Occipital lobe (tissue), 1 donor: ENCODE measurements at regions not wholly inside any gene's neighbourhood (a gene's known extent, or its start where the extent isn't known, plus 50 kb on each side); places are given as distances from the start of the nearest gene placed in this dataset.

Experiments used
- DNase-seq: peaks from one replicate; lab custom pipeline; 2025; lab: John Stamatoyannopoulos, UW

DNA sequence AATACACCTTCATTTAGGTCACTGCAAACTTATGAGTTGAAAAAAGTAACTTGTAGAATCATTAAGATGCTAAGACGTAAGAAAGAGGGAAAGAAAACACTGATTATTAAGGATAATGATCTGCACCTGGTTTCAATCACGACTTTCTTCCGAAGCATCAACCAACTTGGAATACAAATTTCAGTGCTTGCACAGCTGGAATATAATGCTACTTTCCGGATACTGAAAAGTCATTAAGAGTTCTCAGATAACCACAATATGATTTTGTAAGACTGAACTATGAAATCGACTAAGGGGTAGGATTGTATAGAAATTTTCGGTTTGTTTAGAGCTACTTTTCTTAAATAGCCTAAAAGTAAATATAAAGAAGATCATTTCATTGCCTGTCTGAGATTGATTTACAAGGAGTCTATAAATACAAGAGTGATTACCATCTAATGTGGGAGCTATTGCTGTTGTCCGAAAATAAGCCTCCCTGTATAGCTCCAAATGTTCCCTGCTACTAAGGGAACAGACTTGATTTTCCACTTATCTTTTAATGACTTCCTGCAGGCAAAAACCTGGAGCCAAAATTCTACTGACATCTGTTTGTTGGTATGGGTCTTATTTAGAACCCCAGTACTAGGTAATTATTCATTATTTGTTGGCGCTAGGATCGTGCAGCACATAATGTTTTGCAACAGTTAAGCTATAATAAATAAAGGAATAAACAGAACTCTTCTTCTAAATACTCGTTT is 673.3 kb downstream of the KCNT2 start:
- no peak for DNase-seq

- no peak for DNase-seq
Observed at GRCh38 chr1:195933835-195934234, 674.4 kb downstream of the KCNT2 start.

DNA sequence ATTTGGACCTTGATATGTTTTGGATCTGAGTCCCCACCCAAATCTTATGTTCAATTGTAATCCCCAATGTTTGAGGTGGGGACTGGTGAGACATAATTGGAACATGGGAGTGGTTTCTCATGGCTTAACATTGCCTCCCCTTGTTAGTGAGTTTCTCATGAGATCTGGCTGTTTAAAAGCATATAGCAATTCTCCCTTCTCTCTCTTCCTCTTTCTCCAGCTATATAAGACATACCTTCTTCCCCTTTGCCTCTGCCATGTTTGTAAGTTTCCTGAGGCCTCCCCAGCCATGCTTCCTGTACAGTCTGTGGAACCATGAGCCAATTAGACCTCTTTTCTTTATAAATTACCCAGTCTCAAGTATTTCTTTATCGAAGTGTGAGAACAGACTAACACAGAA is 692.4 kb downstream of the KCNT2 start:
- no peak for DNase-seq

DNA sequence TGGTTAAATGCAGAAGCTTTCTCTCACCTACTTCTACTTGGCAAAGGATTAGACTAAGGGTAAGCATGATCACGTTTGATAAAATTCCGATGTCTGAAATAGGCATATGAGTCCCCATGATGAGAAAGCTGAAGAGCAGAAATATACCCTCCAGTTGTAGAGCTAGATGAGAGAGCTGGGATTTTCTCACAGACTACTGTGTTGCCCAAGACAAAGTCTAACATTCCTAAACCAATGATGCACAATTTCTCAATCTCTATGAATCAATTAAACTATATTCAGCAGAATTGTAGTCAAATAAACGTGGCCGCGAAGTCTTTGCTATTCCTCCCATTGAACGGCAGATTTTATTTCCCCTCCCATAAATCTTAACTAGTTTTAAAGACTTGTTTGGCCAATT is 699.2 kb downstream of the KCNT2 start:
- no peak for DNase-seq

GRCh38 chr1:195908121-195908520 is 700.1 kb downstream of the KCNT2 start:
- DNase-seq = no peak

DNA sequence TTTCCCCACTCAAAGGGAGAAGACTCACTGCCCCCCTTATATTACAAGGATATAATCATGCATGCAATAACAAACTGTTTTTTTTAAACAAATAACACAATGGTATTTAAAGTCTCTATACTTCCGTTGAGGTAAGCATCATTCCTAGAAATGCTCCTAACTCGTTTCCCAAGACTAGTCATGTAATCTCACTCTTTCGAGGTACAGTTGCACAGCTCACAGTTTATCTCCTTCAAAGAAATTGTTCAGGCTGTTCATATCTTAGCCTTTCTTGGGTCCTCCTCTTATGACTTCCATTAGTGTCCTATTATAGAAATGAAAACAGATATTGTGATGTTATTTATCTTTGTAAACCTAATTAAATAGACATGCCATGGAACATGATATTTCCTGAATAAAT is 705.0 kb downstream of the KCNT2 start:
- DNase-seq = no peak

GRCh38 chr1:195902779-195903178 is 705.5 kb downstream of the KCNT2 start:
- no peak for DNase-seq

- DNase-seq = no peak
Observed at GRCh38 chr1:195899762-195900352, 708.4 kb downstream of the KCNT2 start.

- no peak for DNase-seq
Observed at GRCh38 chr1:195898924-195899323, 709.3 kb downstream of the KCNT2 start.

- DNase-seq = no peak
Observed at GRCh38 chr1:195898373-195898772, 709.9 kb downstream of the KCNT2 start.

DNA sequence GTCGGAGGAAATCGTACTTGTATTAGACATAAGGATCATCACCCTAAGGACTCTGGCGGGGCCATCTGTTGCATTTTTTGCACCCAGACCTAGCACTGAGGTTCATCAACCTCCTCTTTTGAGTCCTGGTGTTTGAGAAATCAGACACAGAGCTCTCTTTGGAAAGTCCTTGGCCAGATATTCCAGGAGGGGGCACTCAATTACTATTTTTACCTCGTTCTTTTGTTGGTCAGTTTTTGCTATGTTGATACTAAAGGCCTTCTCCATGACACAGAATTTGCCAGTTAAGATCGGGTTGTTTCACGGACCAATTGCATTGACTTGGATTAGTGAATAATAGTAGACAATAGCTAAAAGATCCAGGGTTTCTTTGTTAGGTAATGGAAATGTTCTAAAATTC is 711.2 kb downstream of the KCNT2 start:
- no peak for DNase-seq

DNA sequence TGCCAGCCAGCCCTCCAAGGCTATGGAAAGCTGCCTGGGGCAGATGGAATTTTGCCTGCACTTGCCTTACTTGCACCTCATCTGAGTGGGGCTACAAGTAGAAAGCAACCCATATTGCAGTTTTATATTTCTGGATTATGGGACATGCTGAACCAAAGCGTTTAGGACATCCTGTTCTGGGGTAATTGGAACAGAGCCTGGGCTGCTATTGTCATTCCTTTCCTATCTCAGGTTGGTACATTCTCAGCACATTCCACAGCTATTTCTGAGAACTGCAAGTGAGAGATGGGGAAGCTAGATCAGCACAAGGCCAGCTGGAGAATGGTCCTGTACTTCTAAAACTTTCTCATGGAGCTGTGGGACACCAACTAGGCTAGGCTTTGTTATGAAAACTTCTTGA is 713.8 kb downstream of the KCNT2 start:
- DNase-seq = no peak

- no peak for DNase-seq
Observed at GRCh38 chr1:195886000-195886399, 722.2 kb downstream of the KCNT2 start.

GRCh38 chr1:195878478-195878877 is 729.8 kb downstream of the KCNT2 start:
- DNase-seq = no peak

- no peak for DNase-seq
Observed at GRCh38 chr1:195876792-195877191, 731.4 kb downstream of the KCNT2 start.

GRCh38 chr1:195872376-195872775 is 735.9 kb downstream of the KCNT2 start:
- no peak for DNase-seq

- no peak for DNase-seq
Observed at GRCh38 chr1:195867638-195868037, 740.6 kb downstream of the KCNT2 start.

DNA sequence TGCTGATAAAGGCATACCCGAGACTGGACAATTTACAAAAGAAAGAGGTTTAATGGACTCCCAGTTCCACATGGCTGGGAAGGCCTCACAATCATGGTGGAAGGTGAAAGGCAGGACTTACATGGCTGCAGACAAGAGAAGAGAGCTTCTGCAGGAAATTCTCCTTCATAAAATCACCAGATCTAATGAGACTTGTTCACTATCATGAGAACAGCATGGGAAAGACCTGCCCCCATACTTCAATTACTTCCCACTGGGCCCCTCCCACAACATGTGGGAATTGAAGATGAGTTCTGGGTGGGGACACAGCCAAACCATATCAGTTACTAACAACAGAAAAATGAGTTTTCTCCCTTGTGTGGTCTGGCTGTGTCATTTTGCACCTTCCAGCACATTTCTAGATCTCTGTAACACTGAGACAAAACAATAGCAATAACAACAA is 741.4 kb downstream of the KCNT2 start:
- DNase-seq = no peak

DNA sequence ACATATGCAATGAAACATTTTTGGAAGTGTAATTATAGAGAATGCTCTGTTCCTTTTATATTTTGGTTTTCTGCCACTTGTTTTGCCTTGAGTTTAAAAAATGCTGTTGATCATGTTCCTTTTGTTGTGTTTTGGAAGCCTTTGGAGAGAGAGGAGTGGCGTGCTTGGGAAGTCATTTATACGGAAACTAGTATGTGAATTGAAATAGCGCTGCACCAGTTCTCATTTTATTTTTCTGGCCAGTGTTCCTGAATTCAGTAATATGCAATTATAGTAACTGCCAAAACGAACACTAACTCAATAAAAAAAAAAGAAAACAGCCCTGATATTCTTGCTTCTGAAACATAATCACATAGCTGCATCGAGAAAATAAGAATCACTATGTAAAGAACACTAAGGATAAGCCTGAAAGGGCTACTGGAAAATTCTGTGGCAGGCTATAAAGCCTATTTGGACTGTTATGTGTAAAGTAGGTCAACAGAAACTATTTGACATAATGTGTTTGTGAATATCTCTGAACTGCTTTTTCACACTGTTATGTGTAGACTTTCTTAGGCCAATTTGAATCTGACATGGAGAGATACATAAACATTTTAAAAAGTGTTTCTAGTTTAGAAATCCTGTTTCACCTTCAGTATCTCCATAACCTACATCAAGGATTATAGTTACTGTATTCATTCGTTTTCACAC is 742.0 kb downstream of the KCNT2 start:
- no peak for DNase-seq

DNA sequence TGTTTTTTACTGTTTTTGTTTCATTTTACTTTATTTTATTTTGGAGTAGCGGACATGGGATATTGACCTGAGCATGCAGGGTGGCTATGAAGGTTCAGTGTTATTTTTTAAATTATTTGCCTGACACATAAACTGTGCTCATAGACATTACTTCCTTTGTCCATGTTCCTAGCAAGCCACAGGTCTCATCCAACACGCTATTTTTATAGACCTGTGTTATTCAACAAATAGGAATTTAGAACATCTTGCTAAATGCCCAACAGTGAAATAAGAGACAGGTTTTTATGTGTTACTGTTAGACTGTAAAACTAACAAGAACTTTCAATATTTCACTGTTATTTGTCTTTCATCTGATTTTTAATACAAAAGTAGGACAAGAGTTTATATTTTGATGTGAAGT is 756.4 kb downstream of the KCNT2 start:
- DNase-seq = no peak

- no peak for DNase-seq
Observed at GRCh38 chr1:195851016-195851601, 757.1 kb downstream of the KCNT2 start.

DNA sequence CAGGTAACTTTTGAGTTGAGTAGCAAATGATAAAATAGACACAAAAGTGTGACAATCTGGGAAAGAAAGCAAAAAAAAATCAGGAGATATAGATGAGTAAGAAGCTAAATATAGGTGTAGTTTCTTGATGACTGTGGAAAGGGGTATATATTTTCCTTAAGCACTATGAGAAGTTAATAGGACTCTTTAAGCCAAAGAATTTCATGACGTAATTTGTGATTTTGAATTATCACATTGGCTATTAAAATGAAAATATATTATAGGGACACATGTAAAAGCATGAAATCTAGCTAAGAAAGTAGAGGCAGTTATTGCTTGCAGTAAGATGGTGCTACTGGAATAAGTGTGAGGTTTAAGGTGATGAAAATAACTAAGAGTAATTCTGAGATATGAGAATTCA is 759.1 kb downstream of the KCNT2 start:
- DNase-seq = no peak
